Keratinocyte (primary cell): ENCODE measurements at regions not wholly inside any gene's neighbourhood (a gene's known extent, or its start where the extent isn't known, plus 50 kb on each side); places are given as distances from the start of the nearest gene placed in this dataset.

Experiments used
- DNase-seq: peaks from one replicate; pipeline ENCODE4 v3.0.0-alpha.2; 2011; ENCODE audit warnings: low read depth, missing footprints, low spot score
- FAIRE-seq: peaks from 2 replicates; lab custom pipeline; 2011; peaks lifted over from hg19 to GRCh38; lab: Jason Lieb, UNC
- H2AFZ ChIP-seq: 2 replicates; pipeline ENCODE4 v1.6.0; 2012; ENCODE audit warnings: low read length, control low read depth, inconsistent platforms; ENCODE audit not compliant: control insufficient read depth
- H3K27ac ChIP-seq: 2 replicates; pipeline ENCODE4 v1.5.1; 2011; ENCODE audit warnings: low read length; ENCODE audit not compliant: control insufficient read depth, insufficient read depth
- H3K27me3 ChIP-seq: 3 replicates; pipeline ENCODE4 v1.6.0; 2011; ENCODE audit warnings: low read length; ENCODE audit not compliant: control insufficient read depth, insufficient read depth; ENCODE audit errors: extremely low read depth
- H3K36me3 ChIP-seq, 2 experiments: 2 replicates in 1 of 2; 3 replicates in 1 of 2; pipeline ENCODE4 v1.5.1; 2011; ENCODE audit warnings: low read length in 2 of 2, mild to moderate bottlenecking in 1 of 2; ENCODE audit not compliant: control insufficient read depth in 2 of 2, insufficient read depth in 2 of 2; ENCODE audit errors: extremely low read depth in 1 of 2
- H3K4me1 ChIP-seq: 3 replicates; pipeline ENCODE4 v1.5.1; 2011; ENCODE audit warnings: low read length; ENCODE audit not compliant: control insufficient read depth, insufficient read depth; ENCODE audit errors: extremely low read depth
- H3K4me2 ChIP-seq: 3 replicates; pipeline ENCODE4 v1.6.0; 2011; ENCODE audit warnings: low read depth, low read length; ENCODE audit not compliant: control insufficient read depth, insufficient read depth; ENCODE audit errors: extremely low read depth
- H3K4me3 ChIP-seq, 3 experiments: fragments of 200-600 bp in 1 of 3; sonication (generic) in 1 of 3; 2 replicates in 2 of 3; 3 replicates in 1 of 3; pipeline ENCODE4 v1.5.1; 2011 to 2016; ENCODE audit warnings: low read length in 3 of 3, mild to moderate bottlenecking in 3 of 3, control low read depth in 2 of 3, inconsistent platforms in 1 of 3, low read depth in 1 of 3, mixed read lengths in 1 of 3, mixed run types in 1 of 3, moderate library complexity in 1 of 3; ENCODE audit not compliant: control insufficient read depth in 2 of 3, insufficient read depth in 2 of 3; ENCODE audit errors: extremely low read depth in 1 of 3
- H3K79me2 ChIP-seq: 2 replicates; pipeline ENCODE4 v1.6.0; 2012; ENCODE audit warnings: low read length; ENCODE audit not compliant: control insufficient read depth, insufficient read depth
- H3K9ac ChIP-seq: 3 replicates; pipeline ENCODE4 v1.6.0; 2011; ENCODE audit warnings: low read length; ENCODE audit not compliant: control insufficient read depth, insufficient read depth; ENCODE audit errors: extremely low read depth
- H3K9me1 ChIP-seq: 3 replicates; pipeline ENCODE4 v1.6.0; 2011; ENCODE audit warnings: low read length; ENCODE audit not compliant: control insufficient read depth, insufficient read depth; ENCODE audit errors: extremely low read depth
- H3K9me3 ChIP-seq: 2 replicates; pipeline ENCODE4 v1.5.1; 2012; ENCODE audit warnings: low read depth, low read length; ENCODE audit not compliant: control insufficient read depth
- H4K20me1 ChIP-seq: 3 replicates; pipeline ENCODE4 v1.6.0; 2011; ENCODE audit warnings: low read length; ENCODE audit not compliant: control insufficient read depth, insufficient read depth; ENCODE audit errors: extremely low read depth
- CTCF ChIP-seq, 3 experiments: IDR thresholded peaks in 1 of 3; conservative IDR thresholded peaks in 1 of 3; optimal IDR thresholded peaks in 1 of 3; 2 replicates in 2 of 3; 3 replicates in 1 of 3; pipeline versions ENCODE3 to v1.5.1; 2011; ENCODE audit warnings: low read length in 3 of 3, mild to moderate bottlenecking in 3 of 3, moderate library complexity in 2 of 3, control low read depth in 1 of 3, inconsistent platforms in 1 of 3; ENCODE audit not compliant: insufficient read depth in 2 of 3; ENCODE audit errors: extremely low read depth in 1 of 3
- EZH2 ChIP-seq: IDR thresholded peaks from one replicate; pipeline ENCODE4 v1.6.1; 2012; ENCODE audit warnings: inconsistent platforms, mild to moderate bottlenecking, low read length, moderate library complexity
- dilution Hi-C: fragments of 300-500 bp; cut with MboI; formaldehyde crosslinking; loops from one replicate; pipeline ENCODE4 v1.7.0; 2020; ENCODE audit warnings: low sequenced_read_pairs; ENCODE audit not compliant: extremely low pct_ligation_motif_present

GRCh38 chr13:58238972-58239773, 607.6 kb downstream of the PCDH17 start:
- Histone ChIP-seq H3K9me1 (no peaks in the 10 kb centered on the region), H3K9ac (no peak overlapping the region), H3K4me3 (no peak overlapping the region), H3K27me3 (no peaks in the 10 kb centered on the region), H4K20me1 (no peaks in the 10 kb centered on the region), H3K36me3 (no peaks in the 10 kb centered on the region), H3K9me3 (peaks cover 6% of the 10 kb centered on the region), H3K27ac (no peak overlapping the region), H3K4me1 (no peaks in the 10 kb centered on the region), H3K79me2 (no peaks in the 10 kb centered on the region), H2AFZ (no peak overlapping the region), H3K4me2 (no peak overlapping the region)
- DNase-seq (no peak), FAIRE-seq (no peak)
- dilution Hi-C loops = no loop called here
- TF ChIP-seq CTCF (optimal IDR thresholded peaks at IDR 0.05 in 1 of 3, IDR thresholded peaks at IDR 0.05 in 1 of 3, conservative IDR thresholded peaks at IDR 0.05 in 1 of 3; ENCODE audit: extremely low read depth in 1 of 3, insufficient read depth in 2 of 3, low read length in 3 of 3) (no peak), EZH2 (no peak)

GRCh38 chr13:58239774-58240268, 608.3 kb downstream of the PCDH17 start:
- Histone ChIP-seq H3K4me2 (no peak overlapping the region), H4K20me1 (no peaks in the 10 kb centered on the region), H3K36me3 (no peaks in the 10 kb centered on the region), H3K27me3 (no peaks in the 10 kb centered on the region), H3K4me1 (no peaks in the 10 kb centered on the region), H2AFZ (no peak overlapping the region), H3K9me3 (peaks cover 6% of the 10 kb centered on the region), H3K27ac (no peak overlapping the region), H3K9ac (no peak overlapping the region), H3K79me2 (no peaks in the 10 kb centered on the region), H3K4me3 (no peak overlapping the region), H3K9me1 (no peaks in the 10 kb centered on the region)
- dilution Hi-C loops = no loop called here
- FAIRE-seq = no peak
- no peak for TF ChIP-seq EZH2
- TF ChIP-seq CTCF (optimal IDR thresholded peaks at IDR 0.05 in 1 of 3, IDR thresholded peaks at IDR 0.05 in 1 of 3, conservative IDR thresholded peaks at IDR 0.05 in 1 of 3; ENCODE audit: extremely low read depth in 1 of 3, insufficient read depth in 2 of 3, low read length in 3 of 3) = no peak
- DNase-seq = no peak
